ENCODE measurements at regions not wholly inside any gene's neighbourhood (a gene's known extent, or its start where the extent isn't known, plus 50 kb on each side); places are given as distances from the start of the nearest gene placed in this dataset.

DNA sequence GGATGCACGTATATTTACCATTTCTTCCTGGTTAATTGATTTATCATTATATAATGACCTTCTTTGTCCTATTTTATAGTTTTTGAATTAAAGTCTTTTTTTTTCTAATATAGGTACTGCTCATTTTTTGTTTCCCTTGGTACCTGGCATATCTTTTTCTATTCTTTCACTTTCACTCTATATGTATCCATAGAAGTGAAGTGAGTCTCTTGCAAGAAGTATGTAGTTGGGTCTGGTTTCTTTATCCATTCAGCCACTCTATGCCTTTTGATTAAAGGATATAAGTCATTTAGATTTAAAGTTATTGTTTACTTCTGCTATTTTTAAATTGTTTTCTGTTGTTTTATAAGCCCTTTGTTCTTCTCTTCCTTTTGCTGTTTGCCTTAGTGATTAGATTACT is 194.3 kb upstream of the SLITRK6 start:
- no CpG with 5 or more reads among the region's 1 CpG for WGBS, 2 donors (ENCODE audit: extremely low coverage in 2 of 2, insufficient read length in 2 of 2, insufficient replicate concordance in 1 of 2)

GRCh38 chr13:85990397-85990796 is 191.2 kb upstream of the SLITRK6 start:
- Histone ChIP-seq H4K91ac (ENCODE audit: low read depth, low read length, poor library complexity) (no peak overlapping the region), H2BK15ac (ENCODE audit: low read length) (no peak overlapping the region), H3K9me3 (replicated peaks in 1 of 2; ENCODE audit: control insufficient read depth in 2 of 2, insufficient read depth in 1 of 2, low read depth in 1 of 2, low read length in 2 of 2) (no peaks in the 10 kb centered on the region), H3K36me3 (replicated peaks in 1 of 2; ENCODE audit: control insufficient read depth in 2 of 2, insufficient read depth in 2 of 2, low read length in 2 of 2) (no peaks in the 10 kb centered on the region), H3K4ac (ENCODE audit: low read length) (no peak overlapping the region), H3K23ac (ENCODE audit: low read depth, low read length, poor library complexity) (no peak overlapping the region), H3K9ac (ENCODE audit: low read depth, low read length, poor library complexity) (no peak overlapping the region), H2BK5ac (ENCODE audit: low read length) (no peak overlapping the region), H3K18ac (ENCODE audit: low read length) (no peak overlapping the region), H3K27me3 (ENCODE audit: control insufficient read depth in 3 of 3, insufficient read depth in 3 of 3, low read depth in 1 of 3, low read length in 3 of 3) (no peaks in the 10 kb centered on the region), H3K4me2 (ENCODE audit: insufficient read depth, low read length, poor library complexity, severe bottlenecking) (no peak overlapping the region), H3K4me1 (ENCODE audit: control insufficient read depth in 2 of 2, insufficient read depth in 1 of 2, low read depth in 1 of 2, low read length in 2 of 2) (no peaks in the 10 kb centered on the region), H2BK12ac (ENCODE audit: low read length) (no peak overlapping the region), H2AK5ac (ENCODE audit: low read depth, low read length) (no peak overlapping the region), H3K14ac (ENCODE audit: low read length) (no peak overlapping the region), H2AFZ (ENCODE audit: low read length) (no peak overlapping the region), H3K79me1 (ENCODE audit: low read depth, low read length) (no peaks in the 10 kb centered on the region), H3K4me3 (ENCODE audit: low read length in 2 of 2) (no peak overlapping the region), H3K27ac (replicated peaks; ENCODE audit: low read length) (no peak overlapping the region), H4K8ac (ENCODE audit: low read depth, low read length) (no peak overlapping the region), H2BK120ac (ENCODE audit: low read depth, low read length) (no peak overlapping the region)
- no peak for DNase-seq (ENCODE audit: low spot score)
- no CpG with 5 or more reads among the region's 2 CpGs for WGBS, 2 donors (ENCODE audit: extremely low coverage in 2 of 2, insufficient read length in 2 of 2, insufficient replicate concordance in 1 of 2)

More for the DNA sequence above, 194.3 kb upstream of the SLITRK6 start:
- Histone ChIP-seq H3K4ac (ENCODE audit: low read length) (no peak overlapping the region), H2AFZ (ENCODE audit: low read length) (no peak overlapping the region), H3K4me2 (ENCODE audit: insufficient read depth, low read length, poor library complexity, severe bottlenecking) (no peak overlapping the region), H3K79me1 (ENCODE audit: low read depth, low read length) (no peaks in the 10 kb centered on the region), H3K36me3 (replicated peaks in 1 of 2; ENCODE audit: control insufficient read depth in 2 of 2, insufficient read depth in 2 of 2, low read length in 2 of 2) (no peaks in the 10 kb centered on the region), H3K27ac (replicated peaks; ENCODE audit: low read length) (no peak overlapping the region), H2BK15ac (ENCODE audit: low read length) (no peak overlapping the region), H2BK5ac (ENCODE audit: low read length) (no peak overlapping the region), H4K91ac (ENCODE audit: low read depth, low read length, poor library complexity) (no peak overlapping the region), H3K18ac (ENCODE audit: low read length) (no peak overlapping the region), H3K9ac (ENCODE audit: low read depth, low read length, poor library complexity) (no peak overlapping the region), H2BK120ac (ENCODE audit: low read depth, low read length) (no peak overlapping the region), H4K8ac (ENCODE audit: low read depth, low read length) (no peak overlapping the region), H2BK12ac (ENCODE audit: low read length) (no peak overlapping the region), H3K9me3 (replicated peaks in 1 of 2; ENCODE audit: control insufficient read depth in 2 of 2, insufficient read depth in 1 of 2, low read depth in 1 of 2, low read length in 2 of 2) (no peaks in the 10 kb centered on the region), H3K14ac (ENCODE audit: low read length) (no peak overlapping the region), H2AK5ac (ENCODE audit: low read depth, low read length) (no peak overlapping the region), H3K4me3 (ENCODE audit: low read length in 2 of 2) (no peak overlapping the region), H3K4me1 (ENCODE audit: control insufficient read depth in 2 of 2, insufficient read depth in 1 of 2, low read depth in 1 of 2, low read length in 2 of 2) (no peaks in the 10 kb centered on the region), H3K23ac (ENCODE audit: low read depth, low read length, poor library complexity) (no peak overlapping the region), H3K27me3 (ENCODE audit: control insufficient read depth in 3 of 3, insufficient read depth in 3 of 3, low read depth in 1 of 3, low read length in 3 of 3) (no peaks in the 10 kb centered on the region)
- no peak for DNase-seq (ENCODE audit: low spot score)

- no peak for DNase-seq (ENCODE audit: low spot score)
- Histone ChIP-seq H3K27me3 (ENCODE audit: control insufficient read depth in 3 of 3, insufficient read depth in 3 of 3, low read depth in 1 of 3, low read length in 3 of 3) (no peaks in the 10 kb centered on the region), H3K9ac (ENCODE audit: low read depth, low read length, poor library complexity) (no peak overlapping the region), H3K14ac (ENCODE audit: low read length) (no peak overlapping the region), H3K4me1 (ENCODE audit: control insufficient read depth in 2 of 2, insufficient read depth in 1 of 2, low read depth in 1 of 2, low read length in 2 of 2) (no peaks in the 10 kb centered on the region), H2AK5ac (ENCODE audit: low read depth, low read length) (no peak overlapping the region), H2BK15ac (ENCODE audit: low read length) (no peak overlapping the region), H4K8ac (ENCODE audit: low read depth, low read length) (no peak overlapping the region), H3K18ac (ENCODE audit: low read length) (no peak overlapping the region), H4K91ac (ENCODE audit: low read depth, low read length, poor library complexity) (no peak overlapping the region), H3K4me2 (ENCODE audit: insufficient read depth, low read length, poor library complexity, severe bottlenecking) (no peak overlapping the region), H2BK5ac (ENCODE audit: low read length) (no peak overlapping the region), H3K36me3 (replicated peaks in 1 of 2; ENCODE audit: control insufficient read depth in 2 of 2, insufficient read depth in 2 of 2, low read length in 2 of 2) (no peaks in the 10 kb centered on the region), H3K4me3 (ENCODE audit: low read length in 2 of 2) (no peak overlapping the region), H2BK120ac (ENCODE audit: low read depth, low read length) (no peak overlapping the region), H3K79me1 (ENCODE audit: low read depth, low read length) (no peaks in the 10 kb centered on the region), H3K9me3 (replicated peaks in 1 of 2; ENCODE audit: control insufficient read depth in 2 of 2, insufficient read depth in 1 of 2, low read depth in 1 of 2, low read length in 2 of 2) (no peaks in the 10 kb centered on the region), H3K27ac (replicated peaks; ENCODE audit: low read length) (no peak overlapping the region), H2BK12ac (ENCODE audit: low read length) (no peak overlapping the region), H2AFZ (ENCODE audit: low read length) (no peak overlapping the region), H3K4ac (ENCODE audit: low read length) (no peak overlapping the region), H3K23ac (ENCODE audit: low read depth, low read length, poor library complexity) (no peak overlapping the region)
- WGBS, 2 donors (ENCODE audit: extremely low coverage in 2 of 2, insufficient read length in 2 of 2, insufficient replicate concordance in 1 of 2), result no CpG with 5 or more reads among the region's 1 CpG
Measured at GRCh38 chr13:85985797-85986196, 186.6 kb upstream of the SLITRK6 start.

GRCh38 chr13:85982102-85982501 is 182.9 kb upstream of the SLITRK6 start:
- H3K4ac ChIP-seq (ENCODE audit: low read length), result no peak overlapping the region
- H3K4me1 ChIP-seq (ENCODE audit: control insufficient read depth in 2 of 2, insufficient read depth in 1 of 2, low read depth in 1 of 2, low read length in 2 of 2), result no peaks in the 10 kb centered on the region
- no peak overlapping the region for H2AK5ac ChIP-seq (ENCODE audit: low read depth, low read length)
- no peak overlapping the region for H4K8ac ChIP-seq (ENCODE audit: low read depth, low read length)
- H3K4me2 ChIP-seq (ENCODE audit: insufficient read depth, low read length, poor library complexity, severe bottlenecking), result no peak overlapping the region
- no peaks in the 10 kb centered on the region for H3K27me3 ChIP-seq (ENCODE audit: control insufficient read depth in 3 of 3, insufficient read depth in 3 of 3, low read depth in 1 of 3, low read length in 3 of 3)
- no peak overlapping the region for H2BK120ac ChIP-seq (ENCODE audit: low read depth, low read length)
- H2AFZ ChIP-seq (ENCODE audit: low read length), result no peak overlapping the region
- no peak for DNase-seq (ENCODE audit: low spot score)
- no peak overlapping the region for H3K14ac ChIP-seq (ENCODE audit: low read length)
- H3K79me1 ChIP-seq (ENCODE audit: low read depth, low read length), result no peaks in the 10 kb centered on the region
- no peak overlapping the region for H3K4me3 ChIP-seq (ENCODE audit: low read length in 2 of 2)
- no CpG with 5 or more reads among the region's 3 CpGs for WGBS, 2 donors (ENCODE audit: extremely low coverage in 2 of 2, insufficient read length in 2 of 2, insufficient replicate concordance in 1 of 2)
- H3K23ac ChIP-seq (ENCODE audit: low read depth, low read length, poor library complexity), result no peak overlapping the region
- no peak overlapping the region for H3K9ac ChIP-seq (ENCODE audit: low read depth, low read length, poor library complexity)
- H3K9me3 ChIP-seq (replicated peaks in 1 of 2; ENCODE audit: control insufficient read depth in 2 of 2, insufficient read depth in 1 of 2, low read depth in 1 of 2, low read length in 2 of 2), result no peaks in the 10 kb centered on the region
- H2BK12ac ChIP-seq (ENCODE audit: low read length), result no peak overlapping the region
- H3K27ac ChIP-seq (replicated peaks; ENCODE audit: low read length), result no peak overlapping the region
- H2BK5ac ChIP-seq (ENCODE audit: low read length), result no peak overlapping the region
- no peak overlapping the region for H3K18ac ChIP-seq (ENCODE audit: low read length)
- no peak overlapping the region for H2BK15ac ChIP-seq (ENCODE audit: low read length)
- H4K91ac ChIP-seq (ENCODE audit: low read depth, low read length, poor library complexity), result no peak overlapping the region
- H3K36me3 ChIP-seq (replicated peaks in 1 of 2; ENCODE audit: control insufficient read depth in 2 of 2, insufficient read depth in 2 of 2, low read length in 2 of 2), result no peaks in the 10 kb centered on the region
